Ishikawa (cell line): ENCODE measurements at regions not wholly inside any gene's neighbourhood (a gene's known extent, or its start where the extent isn't known, plus 50 kb on each side); places are given as distances from the start of the nearest gene placed in this dataset.

Experiments used
- CEBPB ChIP-seq: IDR thresholded peaks from 2 replicates; pipeline ENCODE4 v1.6.1; 2012
- CREB1 ChIP-seq: IDR thresholded peaks from 2 replicates; pipeline ENCODE4 v1.6.1; 2012; ENCODE audit warnings: low read depth
- EGR1 ChIP-seq: IDR thresholded peaks from 2 replicates; pipeline ENCODE4 v1.6.1; 2012
- EP300 ChIP-seq: IDR thresholded peaks from 2 replicates; pipeline ENCODE4 v1.6.1; 2012; ENCODE audit warnings: borderline replicate concordance
- FOXM1 ChIP-seq: IDR thresholded peaks from 2 replicates; pipeline ENCODE4 v1.6.1; 2012; ENCODE audit warnings: low read depth, borderline replicate concordance
- MAX ChIP-seq: IDR thresholded peaks from 2 replicates; pipeline ENCODE4 v1.6.1; 2012
- NFIC ChIP-seq: IDR thresholded peaks from 2 replicates; pipeline ENCODE4 v1.6.1; 2012
- RAD21 ChIP-seq: IDR thresholded peaks from 2 replicates; pipeline ENCODE4 v1.6.1; 2012; ENCODE audit warnings: low read depth
- REST ChIP-seq: IDR thresholded peaks from 2 replicates; pipeline ENCODE4 v1.6.1; 2012; ENCODE audit warnings: low read depth, mild to moderate bottlenecking
- TAF1 ChIP-seq: IDR thresholded peaks from 2 replicates; pipeline ENCODE4 v1.6.1; 2012; ENCODE audit warnings: low read depth, mild to moderate bottlenecking
- TCF12 ChIP-seq: IDR thresholded peaks from 2 replicates; pipeline ENCODE4 v1.6.1; 2012; ENCODE audit warnings: low read depth
- TEAD4 ChIP-seq: IDR thresholded peaks from 2 replicates; pipeline ENCODE4 v1.6.1; 2012
- USF1 ChIP-seq: IDR thresholded peaks from 2 replicates; pipeline ENCODE4 v1.6.1; 2012
- YY1 ChIP-seq: IDR thresholded peaks from 2 replicates; pipeline ENCODE4 v1.6.1; 2012; ENCODE audit warnings: low read depth
- ZBTB7A ChIP-seq: IDR thresholded peaks from 2 replicates; pipeline ENCODE4 v1.6.1; 2012; ENCODE audit warnings: low read depth

GRCh38 chr3:35389907-35390306 lies 249.4 kb upstream of the ARPP21 start:
- TF ChIP-seq NFIC (no peak), TAF1 (no peak), USF1 (no peak), EP300 (no peak), ZBTB7A (no peak), EGR1 (no peak), CEBPB (no peak)

- no peak for TF ChIP-seq TEAD4
- TF ChIP-seq REST, result no peak
Measured at GRCh38 chr3:35392187-35392586, 247.1 kb upstream of the ARPP21 start.

- TF ChIP-seq RAD21 (no peak), USF1 (no peak), TAF1 (no peak), ZBTB7A (no peak), NFIC (no peak), EGR1 (no peak), TEAD4 (no peak), TCF12 (no peak), YY1 (no peak), REST (no peak), FOXM1 (no peak), CEBPB (no peak), CREB1 (no peak), EP300 (no peak), MAX (no peak)
Measured at GRCh38 chr3:35393901-35394799, 245.2 kb upstream of the ARPP21 start.

GRCh38 chr3:35394905-35395304 lies 244.4 kb upstream of the ARPP21 start:
- TF ChIP-seq USF1 (no peak), NFIC (no peak), RAD21 (no peak), MAX (no peak)

GRCh38 chr3:35401671-35402070 lies 237.7 kb upstream of the ARPP21 start:
- TF ChIP-seq RAD21, result no peak
- TF ChIP-seq MAX, result no peak
- TF ChIP-seq USF1, result no peak
- no peak for TF ChIP-seq FOXM1

- TF ChIP-seq EP300 (no peak), CREB1 (no peak), REST (no peak), CEBPB (no peak), TAF1 (no peak), NFIC (no peak), TEAD4 (no peak), RAD21 (no peak)
Measured at GRCh38 chr3:35404571-35404970, 234.8 kb upstream of the ARPP21 start.
